UCSD-AML1 (cell line): ENCODE measurements at regions not wholly inside any gene's neighbourhood (a gene's known extent, or its start where the extent isn't known, plus 50 kb on each side); places are given as distances from the start of the nearest gene placed in this dataset.
"Not testable (repeated sequence)": the region's sequence is repeated elsewhere in the genome, so short reads cannot be mapped to it uniquely, and the experiment has no call there.

ENCODE experiments used
- DNase-seq: peaks from one replicate; lab custom pipeline; 2025; ENCODE audit not compliant: unreplicated experiment; lab: John Stamatoyannopoulos, UW

DNA sequence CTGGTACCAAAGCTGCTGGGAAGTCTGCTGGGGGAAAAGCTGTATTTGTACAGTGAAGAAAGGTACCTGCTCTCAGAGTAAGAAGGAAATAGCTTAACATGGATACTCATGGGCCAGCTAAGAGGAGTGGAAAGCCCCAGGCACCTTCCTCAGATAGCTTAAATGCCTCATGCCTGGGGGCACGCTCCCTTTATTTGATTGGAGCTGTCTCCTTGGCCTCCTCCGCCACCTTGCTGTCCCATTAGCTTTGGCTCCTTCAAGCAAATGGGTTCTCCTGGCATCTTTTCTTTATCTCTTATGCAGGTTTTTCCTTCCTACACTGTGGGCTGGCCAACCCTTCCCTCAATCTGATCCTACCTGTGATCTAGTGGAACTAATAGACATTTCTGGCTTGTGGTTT is 318.5 kb downstream of the SH2D4B start:
- DNase-seq, result no peak

- not testable (repeated sequence) for DNase-seq
These were observed 321.6 kb downstream of the SH2D4B start for GRCh38 chr10:80859279-80859678.

- no peak for DNase-seq
These were observed 323.0 kb downstream of the SH2D4B start for GRCh38 chr10:80860719-80861118.

DNA sequence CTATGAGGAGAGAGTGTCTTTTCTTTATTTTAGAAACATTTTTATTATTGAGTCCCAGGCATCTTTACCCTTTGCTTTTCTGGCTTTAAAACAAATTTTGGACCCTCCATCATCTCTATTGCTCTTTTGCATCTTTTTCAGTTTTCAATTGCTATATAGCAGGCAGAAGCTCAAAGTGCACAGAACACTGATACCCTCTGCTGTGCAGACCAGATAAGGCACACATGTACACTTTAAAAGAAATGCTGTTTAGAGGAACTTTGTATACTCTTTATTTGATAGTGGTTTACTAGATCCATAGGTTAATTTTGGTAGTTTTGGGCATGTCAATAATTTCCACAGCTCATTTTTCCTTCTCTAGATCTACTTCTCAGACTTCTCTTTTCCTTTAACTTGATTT is 324.2 kb downstream of the SH2D4B start:
- DNase-seq, result no peak

DNA sequence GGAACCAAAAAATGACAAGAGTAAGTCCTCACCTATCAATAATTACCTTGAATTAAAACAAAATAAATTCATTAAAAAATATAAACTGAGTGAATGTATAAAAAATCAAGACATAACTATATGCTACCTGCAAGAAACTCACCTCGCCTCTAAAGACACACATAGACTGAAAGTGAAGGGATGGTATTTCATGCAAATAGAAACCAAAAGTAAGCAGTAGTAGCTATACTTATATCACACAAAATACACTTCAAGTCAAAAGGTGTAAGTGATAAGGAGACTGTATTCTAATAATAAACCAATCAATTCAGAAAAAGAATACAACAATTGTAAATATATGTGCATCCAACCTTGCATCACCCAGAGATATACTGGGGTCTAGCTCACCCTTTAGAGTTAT is 332.6 kb downstream of the SH2D4B start:
- no peak for DNase-seq

DNA sequence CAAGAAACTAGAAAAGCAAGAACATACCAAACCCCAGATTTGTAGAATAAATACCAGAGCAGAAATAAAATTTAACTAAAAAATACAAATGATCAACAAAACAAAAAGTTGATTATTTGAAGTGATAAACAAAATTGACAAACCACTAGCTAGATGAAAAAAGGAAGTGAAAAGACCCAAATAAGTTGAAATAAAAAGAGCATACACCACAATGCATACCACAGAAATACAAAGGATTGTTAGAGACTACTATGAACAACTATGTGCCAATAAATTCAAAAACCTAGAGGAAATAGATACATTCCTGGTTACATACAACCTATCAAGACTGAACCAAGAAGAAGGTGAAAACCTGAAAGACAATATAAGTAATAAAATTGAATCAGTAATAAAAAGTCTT is 333.4 kb downstream of the SH2D4B start:
- DNase-seq, result no peak

- DNase-seq, result no peak
These were observed 340.6 kb downstream of the SH2D4B start for GRCh38 chr10:80878330-80878729.

DNA sequence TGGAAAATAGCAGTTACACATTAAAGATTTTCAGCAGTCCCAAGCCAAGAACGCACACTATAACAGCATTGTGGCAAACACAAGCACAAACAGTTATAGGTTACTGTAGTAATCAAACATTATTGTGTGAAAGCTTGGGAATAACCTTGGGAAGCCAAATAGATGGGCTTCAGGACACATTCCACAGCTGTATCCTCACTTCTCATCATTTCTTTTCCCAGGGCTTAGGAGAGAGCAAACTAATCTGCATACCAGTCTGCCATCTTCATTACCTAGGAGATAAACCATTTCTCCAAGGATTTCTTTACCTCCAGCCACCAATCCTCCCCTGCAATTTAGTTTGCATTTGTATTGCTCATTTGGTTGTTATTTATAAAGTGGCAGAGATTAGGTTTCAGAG is 352.4 kb downstream of the SH2D4B start:
- DNase-seq, result no peak

DNA sequence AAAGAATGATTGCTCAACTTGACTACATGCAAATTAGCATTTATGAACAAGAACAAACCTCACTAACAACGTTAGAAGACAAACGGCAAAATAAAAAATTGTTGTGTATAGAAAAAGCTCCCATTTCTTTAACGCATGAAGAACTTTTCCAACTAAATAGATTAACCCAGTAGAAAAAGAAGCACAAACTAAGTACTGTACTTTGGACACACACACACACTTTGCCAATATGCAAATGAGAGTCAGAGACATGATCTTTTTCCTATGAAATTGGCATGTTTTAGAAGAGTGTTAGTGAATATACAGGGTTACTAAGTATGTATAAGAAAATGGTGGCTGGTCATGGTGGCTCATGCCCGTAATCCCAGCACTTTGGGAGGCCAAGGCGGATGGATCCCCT is 355.6 kb downstream of the SH2D4B start:
- DNase-seq, result no peak

GRCh38 chr10:80894311-80894791 is 356.6 kb downstream of the SH2D4B start:
- no peak for DNase-seq

DNA sequence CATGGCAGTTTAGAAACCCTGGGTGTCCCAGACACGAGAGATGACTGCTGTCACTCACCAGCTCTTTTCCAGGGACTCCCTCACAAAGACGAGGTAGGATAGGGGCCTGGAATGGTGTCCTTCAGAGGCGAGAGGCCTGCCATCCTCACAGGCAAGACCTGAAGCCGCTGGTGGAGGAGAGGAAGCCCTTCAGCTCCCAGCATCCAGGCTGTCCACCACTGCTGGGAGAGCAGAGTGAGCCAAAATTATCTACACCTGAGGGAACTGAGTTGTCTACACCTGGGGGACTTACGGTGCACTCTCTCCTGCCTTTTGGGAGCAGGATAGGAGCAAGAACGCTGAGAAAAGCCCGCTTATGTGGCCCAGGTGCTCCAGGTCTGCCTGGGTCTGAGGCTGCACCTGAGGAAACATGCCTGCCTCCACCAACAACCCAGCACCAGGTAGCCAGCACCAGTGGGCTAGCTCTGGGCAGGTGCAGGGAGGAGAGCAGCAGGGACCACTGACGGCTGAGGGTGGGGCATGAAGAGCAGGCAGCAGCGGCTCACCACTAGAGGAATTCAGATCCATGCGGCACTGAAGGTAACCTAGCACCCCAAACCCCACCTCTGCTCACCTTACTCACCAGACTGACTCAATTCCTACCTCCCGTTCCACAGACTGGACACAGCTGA is 357.2 kb downstream of the SH2D4B start:
- DNase-seq, result no peak

GRCh38 chr10:80896076-80896475 is 358.4 kb downstream of the SH2D4B start:
- no peak for DNase-seq

- no peak for DNase-seq
These were observed 359.3 kb downstream of the SH2D4B start for GRCh38 chr10:80896959-80897358.

GRCh38 chr10:80900661-80901060 is 363.0 kb downstream of the SH2D4B start:
- DNase-seq, result no peak

DNA sequence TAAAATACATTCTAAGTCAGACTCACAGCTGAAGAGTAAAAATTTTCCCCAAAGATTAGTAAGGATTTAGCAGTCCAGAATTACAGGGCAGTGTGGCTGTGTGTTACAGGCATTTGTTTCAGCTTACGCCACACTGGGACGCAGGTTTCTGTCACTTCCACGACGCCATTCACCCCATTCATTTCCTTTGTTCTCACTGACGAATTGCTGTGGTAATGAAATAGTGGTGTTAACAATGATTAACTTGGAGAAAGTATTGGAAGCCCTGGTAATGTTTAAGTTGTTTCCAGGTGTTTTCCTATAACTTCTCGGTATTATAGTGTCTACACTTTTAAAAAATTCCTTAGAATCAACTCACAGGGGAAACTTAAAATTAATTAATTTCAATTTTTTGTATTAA is 370.9 kb downstream of the SH2D4B start:
- no peak for DNase-seq

DNA sequence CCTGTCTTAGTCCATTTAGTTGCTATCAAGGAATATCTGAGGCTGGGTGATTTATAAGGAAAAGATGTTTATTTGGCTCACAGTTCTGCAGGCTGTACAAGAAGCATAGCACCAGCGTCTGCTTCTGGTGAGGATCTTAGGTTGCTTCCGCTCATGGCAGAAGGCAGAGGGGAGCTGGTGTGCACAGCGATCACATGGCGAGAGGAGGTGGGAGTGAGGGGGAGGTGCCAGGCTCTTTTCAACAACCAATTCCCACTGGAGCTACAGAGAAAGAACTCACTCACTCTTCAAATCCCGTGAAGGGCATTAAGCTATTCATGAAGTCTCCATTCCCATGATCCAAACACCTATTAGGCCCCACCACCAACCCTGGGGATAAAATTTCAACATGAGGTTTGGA is 371.6 kb downstream of the SH2D4B start:
- DNase-seq, result no peak

DNA sequence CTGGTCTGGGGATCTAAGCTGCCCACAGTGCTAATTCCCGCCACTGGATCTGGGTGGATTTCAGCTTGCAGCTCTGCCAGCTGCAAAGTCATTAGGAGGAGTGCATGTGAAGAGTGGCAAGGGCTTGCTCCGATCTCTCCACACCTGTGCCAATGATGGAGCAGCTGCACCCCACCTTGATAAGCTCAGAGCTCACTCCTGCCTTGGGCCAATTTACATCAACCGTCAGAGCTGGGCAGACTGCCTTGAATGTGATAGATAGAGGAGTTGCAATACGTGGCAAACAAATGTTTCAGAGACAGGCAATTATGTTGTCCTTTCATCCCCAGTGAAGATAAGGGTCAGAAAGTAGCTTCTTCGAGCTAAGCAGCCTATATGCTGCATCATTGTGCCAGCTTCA is 379.9 kb downstream of the SH2D4B start:
- DNase-seq, result no peak

- DNase-seq, result no peak
These were observed 383.3 kb downstream of the SH2D4B start for GRCh38 chr10:80921032-80921431.

- peak; percentile 8 for DNase-seq
These were observed 386.6 kb downstream of the SH2D4B start for GRCh38 chr10:80924063-80924952.

DNA sequence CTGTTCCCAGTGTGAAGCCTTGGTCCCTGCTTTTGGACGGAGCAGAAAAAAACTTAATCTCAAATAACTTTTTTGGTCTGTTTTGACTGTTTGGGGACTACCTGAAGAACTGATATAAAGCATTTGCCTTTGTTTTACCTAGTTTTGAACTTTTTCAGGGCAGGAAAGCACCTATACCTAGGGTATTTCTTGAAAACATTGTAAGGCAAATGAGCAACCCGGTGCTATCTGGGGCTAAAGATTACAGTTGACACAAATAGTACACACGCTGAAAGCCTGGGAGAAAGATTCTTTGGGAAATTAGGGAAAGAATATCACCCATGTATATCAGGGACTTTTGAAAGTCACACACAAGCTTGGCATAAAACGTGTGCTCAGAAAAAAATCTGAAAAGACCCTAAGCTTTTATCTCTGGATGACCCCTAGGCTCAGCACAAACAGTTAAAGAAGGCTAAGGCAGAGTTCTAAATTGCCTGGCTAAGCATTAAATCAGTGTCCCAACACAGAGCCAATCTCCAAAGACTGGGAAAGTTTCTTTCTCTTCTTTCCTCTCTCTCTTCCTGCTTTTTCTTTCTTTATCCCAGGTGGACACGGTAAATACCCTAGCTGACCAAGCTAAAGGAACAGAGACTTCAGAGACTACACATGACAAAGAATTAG is 389.8 kb downstream of the SH2D4B start:
- DNase-seq, result no peak

DNA sequence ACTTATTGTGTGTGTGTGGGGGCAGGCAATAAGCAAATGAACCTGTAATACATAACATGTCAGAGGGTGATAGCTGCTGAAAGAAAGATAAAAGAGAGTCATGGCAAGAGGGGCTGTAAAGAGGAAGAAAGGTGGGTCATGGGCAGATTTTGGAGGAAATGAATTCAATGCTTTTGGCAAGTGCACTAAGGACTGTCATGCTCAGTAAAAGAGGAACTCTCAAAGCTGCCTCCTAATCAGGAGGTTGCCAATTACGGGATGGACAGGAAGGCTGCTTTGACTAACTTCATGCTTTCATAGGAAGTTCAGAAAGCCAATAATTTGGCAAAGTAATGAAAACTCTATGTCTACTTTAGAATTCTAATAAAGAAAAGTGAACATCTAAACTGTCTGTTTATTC is 401.2 kb downstream of the SH2D4B start:
- no peak for DNase-seq
